Spleen (tissue), 7 donors: ENCODE measurements at regions not wholly inside any gene's neighbourhood (a gene's known extent, or its start where the extent isn't known, plus 50 kb on each side); places are given as distances from the start of the nearest gene placed in this dataset.

Source experiments
- POLR2A ChIP-seq, 3 donors: fragments of 450-650 bp; IDR thresholded peaks; one replicate each; pipeline ENCODE4 v1.5.1; 2017; ENCODE audit warnings: antibody characterized with exemption in 3 of 3, mild to moderate bottlenecking in 1 of 3
- POLR2AphosphoS5 ChIP-seq, 3 donors: sonication (generic); formaldehyde crosslinking; IDR thresholded peaks; one replicate each; pipeline ENCODE4 v1.5.1; 2017; ENCODE audit warnings: antibody characterized with exemption in 3 of 3
- TF ChIP-seq, protein P1 (sequence below), 11 experiments: fragments of 200-600 bp in 7 of 11; fragments of 450-650 bp in 4 of 11; sonication (generic) in 4 of 11; IDR thresholded peaks in 8 of 11; conservative IDR thresholded peaks in 3 of 11; 1 replicate in 7 of 11; 2 replicates in 4 of 11; pipeline versions ENCODE4 v1.4.0 to v1.8.0; 2016 to 2021; ENCODE audit warnings: antibody characterized with exemption in 11 of 11, inconsistent platforms in 4 of 11, mild to moderate bottlenecking in 1 of 11
- donor health status: DM: no; HTN: no; CAD: no; lungs with moderate emphysema.
- donor health status: DM: no; HTN: no; CAD: no.
- donor health status: DM: no; HTN: no; CAD: no.

GRCh38 chr20:50328996-50329898 lies 138.6 kb downstream of the CEBPB start:
- no peak for TF ChIP-seq POLR2AphosphoS5 (IDR thresholded peaks at IDR 0.05)
- TF ChIP-seq, protein P1, sequence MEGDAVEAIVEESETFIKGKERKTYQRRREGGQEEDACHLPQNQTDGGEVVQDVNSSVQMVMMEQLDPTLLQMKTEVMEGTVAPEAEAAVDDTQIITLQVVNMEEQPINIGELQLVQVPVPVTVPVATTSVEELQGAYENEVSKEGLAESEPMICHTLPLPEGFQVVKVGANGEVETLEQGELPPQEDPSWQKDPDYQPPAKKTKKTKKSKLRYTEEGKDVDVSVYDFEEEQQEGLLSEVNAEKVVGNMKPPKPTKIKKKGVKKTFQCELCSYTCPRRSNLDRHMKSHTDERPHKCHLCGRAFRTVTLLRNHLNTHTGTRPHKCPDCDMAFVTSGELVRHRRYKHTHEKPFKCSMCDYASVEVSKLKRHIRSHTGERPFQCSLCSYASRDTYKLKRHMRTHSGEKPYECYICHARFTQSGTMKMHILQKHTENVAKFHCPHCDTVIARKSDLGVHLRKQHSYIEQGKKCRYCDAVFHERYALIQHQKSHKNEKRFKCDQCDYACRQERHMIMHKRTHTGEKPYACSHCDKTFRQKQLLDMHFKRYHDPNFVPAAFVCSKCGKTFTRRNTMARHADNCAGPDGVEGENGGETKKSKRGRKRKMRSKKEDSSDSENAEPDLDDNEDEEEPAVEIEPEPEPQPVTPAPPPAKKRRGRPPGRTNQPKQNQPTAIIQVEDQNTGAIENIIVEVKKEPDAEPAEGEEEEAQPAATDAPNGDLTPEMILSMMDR (IDR thresholded peaks at IDR 0.05 in 8 of 11, conservative IDR thresholded peaks at IDR 0.05 in 3 of 11): no peak
- no peak for TF ChIP-seq POLR2A (IDR thresholded peaks at IDR 0.05)
